GM12864 (cell line): ENCODE measurements at regions not wholly inside any gene's neighbourhood (a gene's known extent, or its start where the extent isn't known, plus 50 kb on each side); places are given as distances from the start of the nearest gene placed in this dataset.

Source experiments
- DNase-seq: peaks from one replicate; pipeline ENCODE4 v3.0.0-alpha.2; 2011; ENCODE audit warnings: low read depth
- H3K4me3 ChIP-seq: 2 replicates; pipeline ENCODE4 v1.5.1; 2011; ENCODE audit warnings: mild to moderate bottlenecking, low read depth, low read length, control low read depth
- CTCF ChIP-seq: IDR thresholded peaks from 2 replicates; pipeline ENCODE4 v1.5.1; 2011; ENCODE audit warnings: low read depth, mild to moderate bottlenecking, moderate library complexity, low read length, control low read depth, inconsistent platforms; ENCODE audit errors: missing control alignments

DNA sequence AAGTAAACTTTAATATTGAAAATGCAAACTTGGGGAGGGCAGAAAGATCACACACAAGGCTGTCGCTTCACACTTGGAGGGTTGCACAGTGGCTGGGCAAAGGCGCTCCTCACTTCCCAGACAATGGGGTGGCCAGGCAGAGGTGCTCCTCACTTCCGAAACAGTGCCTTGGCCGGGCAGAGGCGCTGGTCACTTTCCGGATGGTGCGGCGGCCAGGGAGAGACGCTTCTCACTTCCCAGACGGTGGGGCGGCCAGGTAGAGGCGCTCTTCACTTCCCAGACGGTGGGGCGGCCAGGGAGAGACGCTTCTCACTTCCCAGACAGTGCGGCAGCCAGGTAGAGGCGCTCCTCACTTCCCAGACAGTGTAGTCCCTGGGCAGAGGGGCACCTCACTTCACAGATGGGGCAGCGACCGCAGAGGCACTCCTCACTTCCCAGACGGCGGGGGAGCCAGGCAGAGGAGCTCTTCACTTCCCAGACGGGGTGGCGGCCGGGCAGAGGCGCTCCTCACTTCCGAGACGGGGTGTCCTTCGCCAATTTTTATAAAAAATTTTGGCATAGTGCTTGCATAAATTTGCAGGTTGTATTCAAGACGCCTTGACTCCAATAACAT, 140.8 kb upstream of the PZP start:
- no peak for TF ChIP-seq CTCF

DNA sequence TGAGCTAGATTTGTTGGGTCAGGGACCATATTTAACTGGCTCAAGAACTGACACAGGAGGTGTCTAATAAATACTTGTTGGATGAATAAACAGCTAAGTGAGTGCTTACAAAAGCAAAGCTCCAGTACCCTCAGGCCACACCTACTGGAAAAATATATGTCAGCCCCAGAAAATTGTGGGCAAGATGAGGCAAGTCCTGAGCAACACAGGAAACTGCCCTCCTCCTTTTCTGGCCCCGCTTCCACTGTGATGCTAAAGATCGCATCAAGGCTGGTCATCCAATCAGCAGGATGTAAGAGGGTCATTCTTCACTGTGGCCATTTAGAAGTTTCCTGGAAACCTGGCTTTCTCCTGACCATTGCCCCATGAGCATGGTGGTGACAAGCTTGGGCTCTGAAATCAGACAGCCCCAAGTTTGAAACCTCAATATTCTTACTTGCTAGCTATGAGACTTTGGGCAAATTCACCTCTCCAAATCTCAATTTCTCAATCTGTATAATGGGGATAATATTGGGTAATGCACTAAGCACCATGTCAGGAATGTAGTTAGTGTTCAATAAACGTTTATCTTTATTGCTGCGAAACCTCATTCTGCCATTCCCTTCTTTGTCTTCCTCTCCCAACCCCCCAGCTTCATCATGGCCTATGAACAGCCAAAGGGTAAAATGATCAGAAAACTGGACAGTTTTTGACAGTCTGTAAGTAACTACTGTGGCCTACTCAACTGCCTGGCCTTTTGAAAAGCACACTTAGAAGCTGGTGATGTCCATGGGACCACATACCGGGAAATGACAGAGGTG, 139.3 kb upstream of the PZP start:
- H3K4me3 ChIP-seq = no peak overlapping the region
- no peak for TF ChIP-seq CTCF
- DNase-seq = no peak

More for the DNA sequence above, 140.8 kb upstream of the PZP start:
- H3K4me3 ChIP-seq = no peak overlapping the region
- no peak for DNase-seq

- no peak for DNase-seq
- no peak for TF ChIP-seq CTCF
- H3K4me3 ChIP-seq = no peak overlapping the region
Measured at GRCh38 chr12:9346866-9347327, 138.7 kb upstream of the PZP start.

GRCh38 chr12:9345171-9345570, 137.0 kb upstream of the PZP start:
- DNase-seq = no peak
- no peak overlapping the region for H3K4me3 ChIP-seq
- no peak for TF ChIP-seq CTCF

DNA sequence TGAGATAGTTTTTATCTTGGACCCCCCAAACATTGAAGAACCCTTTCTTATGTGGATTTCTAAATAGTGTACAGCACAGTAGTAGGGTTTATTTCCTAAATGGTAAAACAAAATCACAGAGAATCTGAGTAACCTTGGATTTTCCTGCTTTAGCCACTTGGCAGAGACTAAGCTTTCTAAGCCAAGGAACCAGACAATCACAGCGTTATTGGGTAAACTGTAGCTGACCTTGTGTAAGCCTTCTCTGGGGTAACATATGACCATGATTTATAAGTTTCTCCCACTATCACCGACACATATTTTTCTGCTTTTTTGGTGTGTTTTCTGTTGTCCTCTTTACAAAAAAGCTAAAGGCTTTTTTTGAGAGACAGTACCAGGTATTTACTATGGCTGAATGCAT, 136.3 kb upstream of the PZP start:
- no peak overlapping the region for H3K4me3 ChIP-seq
- no peak for DNase-seq
- TF ChIP-seq CTCF = no peak

GRCh38 chr12:9343731-9344130, 135.5 kb upstream of the PZP start:
- H3K4me3 ChIP-seq = no peak overlapping the region
- no peak for TF ChIP-seq CTCF
- no peak for DNase-seq
